Stimulated activated CD4-positive, alpha-beta T cell treated with anti-CD3 and anti-CD28 coated beads, Interleukin-12 subunit alpha, Interleukin-12 subunit beta, amount 100 ng/mL, for 24 hours (primary cell): ENCODE measurements at regions not wholly inside any gene's neighbourhood (a gene's known extent, or its start where the extent isn't known, plus 50 kb on each side); places are given as distances from the start of the nearest gene placed in this dataset.

ENCODE experiments used
- DNase-seq, 2 experiments: peaks; one replicate each; pipeline ENCODE4 v3.0.0-alpha.2; 2020; ENCODE audit warnings: low read depth in 2 of 2

DNA sequence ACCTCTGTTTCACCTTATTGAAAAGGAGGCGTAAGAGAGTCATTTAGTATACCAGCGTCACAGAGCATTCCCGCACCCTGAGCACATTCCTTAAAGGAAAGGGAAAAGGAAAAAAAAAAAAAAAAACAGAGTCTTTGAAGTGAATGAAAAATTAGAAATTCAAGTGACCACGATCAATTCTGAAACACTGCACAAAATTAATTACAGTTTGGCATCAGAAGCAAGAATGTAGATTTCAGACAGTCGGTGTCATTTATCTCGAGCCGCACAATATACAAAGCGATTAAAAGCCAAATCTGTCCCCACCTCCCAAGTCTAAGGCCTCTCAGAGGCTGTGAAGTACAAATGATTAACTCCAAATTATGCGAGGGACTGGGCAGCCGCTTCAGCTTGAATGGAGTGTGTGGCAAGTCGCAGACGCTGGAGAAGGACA lies 173.7 kb upstream of the ZNF507 start:
- no peak for DNase-seq

GRCh38 chr19:32172566-32173160 lies 172.7 kb upstream of the ZNF507 start:
- no peak for DNase-seq

DNA sequence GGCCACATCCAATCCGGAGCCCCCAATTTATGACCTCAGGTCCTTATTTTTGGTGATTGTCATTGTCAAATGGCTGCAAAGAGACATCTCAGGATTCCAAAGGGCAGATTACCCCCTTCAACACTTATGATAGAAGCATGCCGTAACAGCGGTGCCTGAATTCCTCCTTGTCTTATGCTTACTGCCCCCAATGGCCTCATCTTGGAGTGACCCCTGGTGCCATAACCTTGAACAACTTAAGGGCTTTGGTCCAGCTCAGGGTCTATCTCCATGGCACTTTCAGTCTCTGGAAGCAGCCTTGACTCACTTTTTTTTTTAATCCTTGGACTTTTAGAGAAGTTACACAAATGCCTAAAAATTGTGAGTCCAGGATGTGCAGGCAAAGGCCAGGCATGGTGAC lies 171.6 kb upstream of the ZNF507 start:
- no peak for DNase-seq

DNA sequence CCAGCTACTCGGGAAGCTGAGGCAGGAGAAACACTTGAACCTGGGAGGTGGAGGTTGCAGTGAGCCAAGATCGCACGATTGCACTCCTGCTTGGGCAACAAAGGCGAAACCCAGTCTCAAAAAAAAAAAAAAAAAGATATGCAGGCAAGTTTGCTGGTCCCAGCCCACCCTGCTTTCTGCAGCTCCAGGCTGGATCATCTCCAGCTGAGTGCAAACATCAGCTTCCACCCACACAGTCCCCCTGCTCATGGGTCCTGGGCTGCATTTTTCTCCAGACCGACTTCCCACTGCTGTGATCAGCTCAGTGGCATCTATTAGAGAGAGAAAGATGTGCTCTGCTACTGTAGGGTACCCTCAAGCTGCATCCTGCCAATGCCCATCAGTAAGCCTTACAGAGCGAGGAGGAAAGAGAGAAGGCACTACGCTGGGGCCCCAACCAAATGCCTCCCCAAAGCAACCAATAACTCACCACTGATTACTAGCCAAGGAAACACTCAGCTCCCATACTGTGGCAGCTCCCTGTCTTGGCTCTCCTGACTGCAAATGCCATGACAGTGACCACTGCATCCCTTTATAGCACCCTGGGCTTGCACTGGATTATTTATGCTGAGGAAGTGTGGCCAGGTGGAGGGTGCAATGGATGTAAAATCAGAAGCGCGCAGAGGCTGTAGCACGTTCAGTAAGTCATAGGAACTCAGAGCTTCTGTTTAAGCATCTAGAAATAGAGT lies 170.9 kb upstream of the ZNF507 start:
- no peak for DNase-seq

- DNase-seq = no peak
Measured at GRCh38 chr19:32176591-32176990, 168.8 kb upstream of the ZNF507 start.

GRCh38 chr19:32177686-32178085 lies 167.7 kb upstream of the ZNF507 start:
- DNase-seq = no peak

GRCh38 chr19:32178401-32178800 lies 167.0 kb upstream of the ZNF507 start:
- no peak for DNase-seq

GRCh38 chr19:32178956-32179355 lies 166.5 kb upstream of the ZNF507 start:
- no peak for DNase-seq

DNA sequence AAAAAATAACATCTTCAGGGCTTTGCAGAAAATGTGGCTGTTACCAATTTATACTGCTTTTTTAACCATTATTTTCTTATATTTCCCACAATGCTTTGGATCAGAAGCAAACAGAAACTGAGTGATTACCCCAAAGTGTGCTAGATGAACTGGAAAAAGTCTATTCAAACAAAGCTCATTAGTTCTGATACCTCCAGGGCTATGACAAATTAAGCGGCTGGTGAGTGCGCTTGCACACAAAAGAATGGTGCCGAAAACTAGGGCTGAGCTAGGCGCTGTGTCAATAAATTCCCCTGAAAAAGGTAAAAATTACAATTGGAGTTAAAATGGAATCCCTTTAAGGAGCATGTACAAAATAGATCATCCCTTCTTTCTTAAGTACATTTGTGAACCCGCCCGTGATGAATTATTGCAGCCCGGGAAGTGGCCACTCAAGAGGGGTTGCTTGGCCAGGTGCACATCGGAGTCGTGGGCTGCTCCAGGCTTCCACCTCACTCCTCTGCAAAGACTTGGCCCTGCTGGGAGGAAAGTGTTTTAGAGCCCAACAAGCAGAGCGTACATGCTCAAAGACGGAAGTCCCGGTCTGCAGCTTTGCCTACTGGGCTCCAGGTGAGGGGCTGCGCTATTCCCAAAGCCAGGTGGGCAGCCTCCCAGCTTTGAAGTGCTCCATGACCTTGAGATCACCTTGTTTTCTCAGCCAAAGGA lies 164.0 kb upstream of the ZNF507 start:
- DNase-seq = no peak

GRCh38 chr19:32186542-32187330 lies 158.7 kb upstream of the ZNF507 start:
- DNase-seq = no peak

DNA sequence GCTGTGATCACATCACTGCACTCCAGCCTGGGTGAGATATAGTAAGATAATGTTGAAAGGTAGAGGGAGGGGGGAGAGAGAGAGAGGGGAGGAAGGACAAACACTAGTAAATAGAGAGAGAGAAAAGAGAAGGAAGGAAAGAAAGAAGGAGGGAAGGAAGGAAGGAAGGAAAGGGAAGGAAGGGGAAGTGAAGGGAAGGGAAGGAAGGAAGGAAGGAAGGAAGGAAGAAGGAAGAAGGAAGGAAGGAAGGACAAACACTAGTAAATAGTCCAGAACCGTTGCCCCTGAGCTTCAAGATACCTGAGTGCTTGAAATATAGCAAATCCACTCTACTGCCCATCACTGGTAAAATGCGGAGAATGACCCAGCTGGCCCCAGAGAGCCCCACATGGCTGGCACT lies 156.5 kb upstream of the ZNF507 start:
- DNase-seq = no peak

DNA sequence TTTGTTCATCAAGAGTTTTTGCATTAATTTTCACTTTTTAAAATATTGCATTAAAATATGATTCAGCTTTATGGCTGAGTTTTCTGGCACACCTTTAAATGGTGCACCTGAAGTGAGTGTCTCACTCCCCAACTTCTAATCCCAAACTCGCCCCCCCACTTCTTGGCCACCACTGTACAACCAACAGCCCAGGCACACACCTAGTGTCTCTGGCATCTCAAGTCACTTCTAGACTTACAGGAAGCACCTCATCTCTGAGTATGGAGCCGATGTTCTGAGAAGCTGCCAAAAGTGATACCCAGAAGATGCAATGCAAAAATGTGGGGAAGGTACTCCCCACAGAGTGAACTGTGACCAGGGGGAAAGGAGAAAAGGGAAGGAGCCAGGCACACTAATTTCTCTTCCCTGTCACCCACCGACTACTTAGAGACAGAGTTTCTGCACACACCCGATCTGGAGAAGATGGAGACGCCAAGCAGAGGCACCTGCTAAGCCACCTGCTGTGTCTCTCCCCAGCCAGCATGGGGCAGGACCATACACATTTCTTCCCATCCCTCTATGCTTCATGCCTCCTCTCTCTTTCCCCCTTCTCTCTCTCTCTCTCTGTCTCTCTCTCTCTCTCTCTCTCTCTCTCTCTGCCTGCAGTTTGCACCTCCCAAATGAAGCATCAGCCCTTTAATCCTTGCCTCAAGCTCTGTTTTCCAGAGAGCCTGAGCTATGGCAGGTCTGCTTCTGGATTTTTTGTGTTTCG lies 155.3 kb upstream of the ZNF507 start:
- DNase-seq = no peak

DNA sequence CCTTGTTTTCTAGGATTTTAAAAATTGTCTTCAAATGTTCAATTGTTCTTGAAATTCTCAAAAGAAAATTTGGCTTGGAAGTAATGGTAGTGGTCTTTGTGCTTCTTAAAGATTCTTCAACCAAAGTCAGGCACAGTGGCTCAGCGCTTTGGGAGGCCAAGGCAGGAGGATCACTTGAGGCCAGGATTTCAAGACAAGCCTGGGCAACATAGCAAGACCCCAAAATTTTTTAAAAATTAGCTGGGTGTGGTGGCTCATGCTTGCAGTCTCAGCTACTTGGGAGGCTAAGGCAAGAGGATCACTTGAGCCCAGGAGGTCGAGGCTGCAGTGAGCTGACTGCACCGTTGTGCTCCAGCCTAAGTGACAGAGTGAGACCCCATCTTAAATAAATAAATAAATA lies 153.5 kb upstream of the ZNF507 start:
- DNase-seq = no peak

GRCh38 chr19:32195706-32196610 lies 149.5 kb upstream of the ZNF507 start:
- DNase-seq = no peak

- DNase-seq = no peak
Measured at GRCh38 chr19:32196690-32197420, 148.6 kb upstream of the ZNF507 start.

DNA sequence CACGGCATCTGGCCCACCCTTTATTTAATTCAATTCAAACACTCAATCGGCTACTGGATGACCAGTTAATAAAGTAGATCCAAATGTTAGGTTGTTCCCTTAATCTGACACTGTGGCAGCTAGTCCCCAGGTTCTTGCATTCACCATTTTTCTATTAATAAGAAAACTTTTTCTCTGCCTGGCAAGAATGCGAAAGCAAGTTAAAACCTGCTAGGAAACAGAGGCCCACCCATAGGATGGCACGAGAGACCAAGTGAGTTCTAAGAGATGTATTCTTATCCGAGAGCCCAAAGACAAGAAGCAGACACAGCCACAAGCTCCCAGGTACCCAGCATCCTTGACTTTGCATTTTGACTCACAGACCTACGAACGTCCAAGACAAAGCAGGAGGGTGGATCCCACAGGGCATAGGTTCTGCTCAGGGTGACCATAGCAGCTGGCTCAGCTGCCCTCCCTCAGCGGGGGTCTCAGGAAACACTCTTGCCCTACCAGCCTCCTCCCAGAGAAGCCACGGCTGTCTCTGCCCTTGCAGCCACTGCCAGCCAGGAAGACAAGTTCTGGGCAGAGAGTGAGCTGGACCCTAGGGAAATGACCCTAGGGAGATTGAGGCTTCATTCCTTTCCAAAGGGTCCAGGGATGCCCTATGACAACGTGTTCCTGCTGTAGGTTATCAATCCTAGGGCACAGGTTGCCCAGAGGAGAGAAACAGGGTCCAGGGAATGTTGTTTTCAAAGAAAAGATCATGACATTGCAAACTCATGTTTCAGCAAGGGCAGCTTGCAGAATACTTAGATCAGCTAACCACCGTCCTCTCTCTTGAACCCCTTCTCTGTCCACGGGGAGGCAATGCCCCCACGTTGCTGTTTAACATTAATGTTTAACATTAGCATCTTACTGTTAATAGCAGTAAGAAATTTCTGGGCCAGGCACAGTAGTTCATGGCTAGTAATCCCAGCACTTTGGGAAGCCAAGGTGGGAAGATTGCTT lies 147.2 kb upstream of the ZNF507 start:
- DNase-seq = no peak

GRCh38 chr19:32199501-32200040 lies 145.8 kb upstream of the ZNF507 start:
- DNase-seq = no peak

- DNase-seq = no peak
Measured at GRCh38 chr19:32200312-32201038, 144.9 kb upstream of the ZNF507 start.
